HEK293 (cell line): ENCODE measurements at regions not wholly inside any gene's neighbourhood (a gene's known extent, or its start where the extent isn't known, plus 50 kb on each side); places are given as distances from the start of the nearest gene placed in this dataset.

Experiments
- CTCF ChIA-PET: fragments of 350-600 bp; formaldehyde crosslinking; extraction: SDS; loops from one replicate; lab custom pipeline; 2021; ENCODE audit warnings: antibody characterized with exemption; lab: Yijun Ruan, JAX
- POLR2A ChIA-PET: fragments of 300-600 bp; formaldehyde crosslinking; extraction: SDS; loops from one replicate; lab custom pipeline; 2020; ENCODE audit warnings: antibody characterized with exemption, inconsistent platforms; lab: Yijun Ruan, JAX
- H3K27ac ChIP-seq: fragments of 200-500 bp; sonication (Bioruptor generic); 2 replicates; pipeline ENCODE4 v1.5.1; 2014; ENCODE audit warnings: low read depth, low read length, control low read depth, inconsistent platforms; ENCODE audit errors: extremely low read depth
- H3K36me3 ChIP-seq, 2 experiments: fragments of 200-500 bp in 1 of 2; sonication (Bioruptor generic) in 1 of 2; 1 replicate in 1 of 2; 2 replicates in 1 of 2; pipeline ENCODE4 v1.5.1; 2014 to 2017; ENCODE audit warnings: inconsistent platforms in 2 of 2, low read length in 2 of 2; ENCODE audit not compliant: control insufficient read depth in 2 of 2, insufficient read depth in 1 of 2
- H3K4me1 ChIP-seq: fragments of 200-500 bp; sonication (Bioruptor generic); 2 replicates; pipeline ENCODE4 v1.5.1; 2014; ENCODE audit warnings: mild to moderate bottlenecking, low read length, inconsistent platforms; ENCODE audit not compliant: control insufficient read depth, insufficient read depth
- H3K4me3 ChIP-seq: 2 replicates; pipeline ENCODE4 v1.5.1; 2011; ENCODE audit warnings: low read depth, mild to moderate bottlenecking, control low read depth, low read length, moderate library complexity
- H3K9me3 ChIP-seq: fragments of 200-500 bp; sonication (Bioruptor generic); 2 replicates; pipeline ENCODE4 v1.5.1; 2014; ENCODE audit warnings: low read depth, low read length, inconsistent platforms; ENCODE audit not compliant: control insufficient read depth, insufficient read depth
- HOXC10 ChIP-seq: sonication (generic); formaldehyde crosslinking; IDR thresholded peaks from 2 replicates; pipeline ENCODE4 v1.8.1; 2023; ENCODE audit warnings: mild to moderate bottlenecking, missing genetic modification reagents
- IKZF3 ChIP-seq: fragments of 450-650 bp; IDR thresholded peaks from 2 replicates; pipeline ENCODE4 v1.5.0; 2018; ENCODE audit warnings: missing biosample characterization, mild to moderate bottlenecking, missing genetic modification characterization, moderate library complexity
- KLF10 ChIP-seq: fragments of 450-650 bp; IDR thresholded peaks from 2 replicates; pipeline ENCODE4 v1.5.1; 2018; ENCODE audit warnings: missing biosample characterization, mild to moderate bottlenecking, missing genetic modification characterization
- KLF16 ChIP-seq: fragments of 450-650 bp; formaldehyde crosslinking; IDR thresholded peaks from 2 replicates; pipeline ENCODE4 v1.5.1; 2017; ENCODE audit warnings: missing biosample characterization, missing genetic modification characterization
- KLF9 ChIP-seq: fragments of 450-650 bp; formaldehyde crosslinking; IDR thresholded peaks from 2 replicates; pipeline ENCODE4 v1.5.1; 2016; ENCODE audit warnings: missing biosample characterization, missing genetic modification characterization, low read depth
- MEIS1 ChIP-seq: sonication (generic); formaldehyde crosslinking; IDR thresholded peaks from 2 replicates; pipeline ENCODE4 v1.8.1; 2022; ENCODE audit warnings: missing genetic modification reagents, mild to moderate bottlenecking, borderline replicate concordance
- SP2 ChIP-seq: fragments of 450-650 bp; formaldehyde crosslinking; IDR thresholded peaks from 2 replicates; pipeline ENCODE4 v1.5.1; 2016; ENCODE audit warnings: missing biosample characterization, missing genetic modification characterization
- YY2 ChIP-seq: fragments of 450-650 bp; formaldehyde crosslinking; IDR thresholded peaks from 2 replicates; pipeline ENCODE4 v1.5.1; 2016; ENCODE audit warnings: missing biosample characterization, missing genetic modification characterization
- ZFP41 ChIP-seq: fragments of 450-650 bp; formaldehyde crosslinking; IDR thresholded peaks from 2 replicates; pipeline ENCODE4 v1.5.1; 2016; ENCODE audit warnings: missing biosample characterization, missing genetic modification characterization, borderline replicate concordance
- ZNF174 ChIP-seq: fragments of 450-650 bp; formaldehyde crosslinking; IDR thresholded peaks from 2 replicates; pipeline ENCODE4 v1.5.0; 2017; ENCODE audit warnings: missing biosample characterization, mild to moderate bottlenecking, missing genetic modification characterization
- ZNF223 ChIP-seq: fragments of 450-650 bp; formaldehyde crosslinking; IDR thresholded peaks from 2 replicates; pipeline ENCODE4 v1.5.1; 2016; ENCODE audit warnings: missing biosample characterization, missing genetic modification characterization
- ZNF416 ChIP-seq: fragments of 450-650 bp; formaldehyde crosslinking; IDR thresholded peaks from 2 replicates; pipeline ENCODE4 v1.5.1; 2016; ENCODE audit warnings: missing biosample characterization, missing genetic modification characterization
- ZNF561 ChIP-seq: fragments of 450-650 bp; IDR thresholded peaks from 2 replicates; pipeline ENCODE4 v1.5.1; 2018; ENCODE audit warnings: missing biosample characterization, missing genetic modification characterization, borderline replicate concordance
- ZNF585B ChIP-seq: fragments of 450-650 bp; formaldehyde crosslinking; IDR thresholded peaks from 2 replicates; pipeline ENCODE4 v1.5.1; 2016; ENCODE audit warnings: missing biosample characterization, missing genetic modification characterization
- ZNF600 ChIP-seq: fragments of 450-650 bp; formaldehyde crosslinking; IDR thresholded peaks from 2 replicates; pipeline ENCODE4 v1.5.1; 2016; ENCODE audit warnings: missing biosample characterization, missing genetic modification characterization
- ZNF658 ChIP-seq: fragments of 450-650 bp; formaldehyde crosslinking; IDR thresholded peaks from 2 replicates; pipeline ENCODE4; 2016; ENCODE audit warnings: missing biosample characterization, missing genetic modification characterization
- ZNF664 ChIP-seq: fragments of 450-650 bp; formaldehyde crosslinking; IDR thresholded peaks from 2 replicates; pipeline ENCODE4 v1.5.1; 2016; ENCODE audit warnings: missing biosample characterization, missing genetic modification characterization
- ZNF707 ChIP-seq: fragments of 450-650 bp; formaldehyde crosslinking; IDR thresholded peaks from 2 replicates; pipeline ENCODE4 v1.5.1; 2016; ENCODE audit warnings: missing biosample characterization, missing genetic modification characterization
- ZNF837 ChIP-seq: fragments of 450-650 bp; formaldehyde crosslinking; IDR thresholded peaks from 2 replicates; pipeline ENCODE4 v1.5.1; 2016; ENCODE audit warnings: missing biosample characterization, missing genetic modification characterization
- TF ChIP-seq, protein P1 (sequence below): fragments of 450-650 bp; formaldehyde crosslinking; IDR thresholded peaks from 2 replicates; pipeline ENCODE4 v1.5.1; 2016; ENCODE audit warnings: missing biosample characterization, missing genetic modification characterization
- TF ChIP-seq, protein P2 (sequence below): fragments of 450-650 bp; formaldehyde crosslinking; IDR thresholded peaks from 2 replicates; pipeline ENCODE4 v1.5.1; 2016; ENCODE audit warnings: missing biosample characterization, missing genetic modification characterization
- TF ChIP-seq, protein P3 (sequence below): fragments of 450-650 bp; formaldehyde crosslinking; IDR thresholded peaks from 2 replicates; pipeline ENCODE4 v1.5.1; 2017; ENCODE audit warnings: missing biosample characterization, missing genetic modification characterization
- TF ChIP-seq, protein P4 (sequence below): fragments of 450-650 bp; formaldehyde crosslinking; IDR thresholded peaks from 2 replicates; pipeline ENCODE4 v1.5.1; 2016; ENCODE audit warnings: missing biosample characterization, missing genetic modification characterization, low read depth
- TF ChIP-seq, protein P5 (sequence below): fragments of 450-650 bp; formaldehyde crosslinking; IDR thresholded peaks from 2 replicates; pipeline ENCODE4 v1.5.1; 2017; ENCODE audit warnings: missing biosample characterization, missing genetic modification characterization
- TF ChIP-seq, protein P6 (sequence below): fragments of 450-650 bp; formaldehyde crosslinking; IDR thresholded peaks from 2 replicates; pipeline ENCODE4 v1.5.0; 2017; ENCODE audit warnings: missing biosample characterization, missing genetic modification characterization, borderline replicate concordance

DNA sequence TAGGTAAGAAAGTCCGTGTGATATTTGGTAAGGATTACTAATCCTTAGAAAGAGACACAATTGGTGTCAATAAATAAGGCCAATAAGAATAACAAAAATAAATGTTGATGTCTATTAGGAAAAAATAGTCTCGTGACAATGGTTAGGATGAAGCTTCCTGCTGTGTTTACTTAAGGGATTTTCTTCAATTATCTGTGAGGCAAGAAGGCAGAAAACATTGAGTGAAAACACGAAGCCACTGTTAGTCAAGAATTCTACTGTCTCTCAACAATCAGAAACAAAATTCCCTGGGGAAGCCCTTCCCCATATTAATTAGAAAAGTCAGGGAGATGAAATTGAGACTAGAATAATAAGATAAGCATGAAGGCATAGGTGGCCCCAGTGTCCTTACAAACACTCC lies 149.0 kb downstream of the SYK start (continued):
- no peak for TF ChIP-seq MEIS1

DNA sequence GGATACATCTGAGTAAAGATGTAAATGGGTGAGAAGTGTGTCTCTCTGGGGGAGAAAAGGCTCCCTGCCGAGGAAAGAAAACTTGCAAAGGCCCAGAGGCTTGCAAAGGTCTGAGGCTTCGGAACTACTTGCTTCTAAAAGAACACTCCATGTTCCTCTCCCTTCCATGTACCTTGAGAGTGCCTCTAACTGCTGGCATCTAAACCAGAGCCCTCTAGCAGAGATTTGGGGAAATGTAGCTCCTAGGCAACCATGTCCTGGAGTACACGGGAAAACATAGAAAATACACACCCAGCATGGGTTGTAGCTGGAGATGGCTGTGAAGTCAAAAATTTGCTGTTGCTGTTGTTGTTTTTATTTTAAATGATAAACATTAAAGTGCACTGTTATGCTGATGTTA lies 151.6 kb downstream of the SYK start:
- no peak overlapping the region for H3K4me3 ChIP-seq
- H3K27ac ChIP-seq, result no peak overlapping the region
- ChIA-PET CTCF (no interaction called here), POLR2A (no interaction called here)
- TF ChIP-seq, protein P1, sequence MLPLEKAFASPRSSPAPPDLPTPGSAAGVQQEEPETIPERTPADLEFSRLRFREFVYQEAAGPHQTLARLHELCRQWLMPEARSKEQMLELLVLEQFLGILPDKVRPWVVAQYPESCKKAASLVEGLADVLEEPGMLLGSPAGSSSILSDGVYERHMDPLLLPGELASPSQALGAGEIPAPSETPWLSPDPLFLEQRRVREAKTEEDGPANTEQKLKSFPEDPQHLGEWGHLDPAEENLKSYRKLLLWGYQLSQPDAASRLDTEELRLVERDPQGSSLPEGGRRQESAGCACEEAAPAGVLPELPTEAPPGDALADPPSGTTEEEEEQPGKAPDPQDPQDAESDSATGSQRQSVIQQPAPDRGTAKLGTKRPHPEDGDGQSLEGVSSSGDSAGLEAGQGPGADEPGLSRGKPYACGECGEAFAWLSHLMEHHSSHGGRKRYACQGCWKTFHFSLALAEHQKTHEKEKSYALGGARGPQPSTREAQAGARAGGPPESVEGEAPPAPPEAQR (tag by site-specific recombination), result no peak
- TF ChIP-seq KLF9 (tag by site-specific recombination) (no peak), ZNF658 (tag by site-specific recombination) (no peak), KLF16 (tag by site-specific recombination) (no peak), ZNF416 (tag by site-specific recombination) (no peak), ZNF585B (tag by site-specific recombination) (no peak), ZNF664 (tag by site-specific recombination) (no peak)
- TF ChIP-seq, protein P2, sequence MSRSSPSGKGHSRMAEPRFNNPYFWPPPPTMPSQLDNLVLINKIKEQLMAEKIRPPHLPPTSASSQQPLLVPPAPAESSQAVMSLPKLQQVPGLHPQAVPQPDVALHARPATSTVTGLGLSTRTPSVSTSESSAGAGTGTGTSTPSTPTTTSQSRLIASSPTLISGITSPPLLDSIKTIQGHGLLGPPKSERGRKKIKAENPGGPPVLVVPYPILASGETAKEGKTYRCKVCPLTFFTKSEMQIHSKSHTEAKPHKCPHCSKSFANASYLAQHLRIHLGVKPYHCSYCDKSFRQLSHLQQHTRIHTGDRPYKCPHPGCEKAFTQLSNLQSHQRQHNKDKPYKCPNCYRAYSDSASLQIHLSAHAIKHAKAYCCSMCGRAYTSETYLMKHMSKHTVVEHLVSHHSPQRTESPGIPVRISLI (tag by site-specific recombination), result no peak
- TF ChIP-seq, protein P3, sequence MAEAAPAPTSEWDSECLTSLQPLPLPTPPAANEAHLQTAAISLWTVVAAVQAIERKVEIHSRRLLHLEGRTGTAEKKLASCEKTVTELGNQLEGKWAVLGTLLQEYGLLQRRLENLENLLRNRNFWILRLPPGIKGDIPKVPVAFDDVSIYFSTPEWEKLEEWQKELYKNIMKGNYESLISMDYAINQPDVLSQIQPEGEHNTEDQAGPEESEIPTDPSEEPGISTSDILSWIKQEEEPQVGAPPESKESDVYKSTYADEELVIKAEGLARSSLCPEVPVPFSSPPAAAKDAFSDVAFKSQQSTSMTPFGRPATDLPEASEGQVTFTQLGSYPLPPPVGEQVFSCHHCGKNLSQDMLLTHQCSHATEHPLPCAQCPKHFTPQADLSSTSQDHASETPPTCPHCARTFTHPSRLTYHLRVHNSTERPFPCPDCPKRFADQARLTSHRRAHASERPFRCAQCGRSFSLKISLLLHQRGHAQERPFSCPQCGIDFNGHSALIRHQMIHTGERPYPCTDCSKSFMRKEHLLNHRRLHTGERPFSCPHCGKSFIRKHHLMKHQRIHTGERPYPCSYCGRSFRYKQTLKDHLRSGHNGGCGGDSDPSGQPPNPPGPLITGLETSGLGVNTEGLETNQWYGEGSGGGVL (tag by site-specific recombination), result no peak
- TF ChIP-seq, protein P4, sequence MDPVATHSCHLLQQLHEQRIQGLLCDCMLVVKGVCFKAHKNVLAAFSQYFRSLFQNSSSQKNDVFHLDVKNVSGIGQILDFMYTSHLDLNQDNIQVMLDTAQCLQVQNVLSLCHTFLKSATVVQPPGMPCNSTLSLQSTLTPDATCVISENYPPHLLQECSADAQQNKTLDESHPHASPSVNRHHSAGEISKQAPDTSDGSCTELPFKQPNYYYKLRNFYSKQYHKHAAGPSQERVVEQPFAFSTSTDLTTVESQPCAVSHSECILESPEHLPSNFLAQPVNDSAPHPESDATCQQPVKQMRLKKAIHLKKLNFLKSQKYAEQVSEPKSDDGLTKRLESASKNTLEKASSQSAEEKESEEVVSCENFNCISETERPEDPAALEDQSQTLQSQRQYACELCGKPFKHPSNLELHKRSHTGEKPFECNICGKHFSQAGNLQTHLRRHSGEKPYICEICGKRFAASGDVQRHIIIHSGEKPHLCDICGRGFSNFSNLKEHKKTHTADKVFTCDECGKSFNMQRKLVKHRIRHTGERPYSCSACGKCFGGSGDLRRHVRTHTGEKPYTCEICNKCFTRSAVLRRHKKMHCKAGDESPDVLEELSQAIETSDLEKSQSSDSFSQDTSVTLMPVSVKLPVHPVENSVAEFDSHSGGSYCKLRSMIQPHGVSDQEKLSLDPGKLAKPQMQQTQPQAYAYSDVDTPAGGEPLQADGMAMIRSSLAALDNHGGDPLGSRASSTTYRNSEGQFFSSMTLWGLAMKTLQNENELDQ, result no peak
- H3K9me3 ChIP-seq, result no peaks in the 10 kb centered on the region
- no peaks in the 10 kb centered on the region for H3K4me1 ChIP-seq
- no peaks in the 10 kb centered on the region for H3K36me3 ChIP-seq

DNA sequence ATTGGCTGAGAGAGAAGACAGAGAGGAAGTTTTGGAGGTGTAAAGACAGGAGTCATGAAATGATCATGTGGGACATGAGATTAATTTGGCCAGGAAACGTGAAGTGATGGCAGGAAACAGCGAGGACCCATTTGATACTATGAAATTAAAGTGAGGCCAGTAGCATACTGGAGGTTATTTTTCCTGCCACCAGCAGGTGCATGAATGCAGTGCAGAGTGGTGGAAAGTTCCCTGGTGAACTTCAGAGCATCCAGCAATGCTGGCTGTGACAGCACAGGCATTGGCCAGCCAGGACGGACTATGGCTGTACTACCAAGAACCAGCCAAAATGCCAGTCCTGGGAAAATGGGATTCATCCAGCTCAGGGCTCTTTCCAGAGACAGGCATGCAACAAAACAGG lies 152.2 kb downstream of the SYK start:
- Histone ChIP-seq H3K4me1 (no peaks in the 10 kb centered on the region), H3K36me3 (no peaks in the 10 kb centered on the region), H3K27ac (no peak overlapping the region), H3K4me3 (no peak overlapping the region), H3K9me3 (no peaks in the 10 kb centered on the region)
- ChIA-PET CTCF (no interaction called here), POLR2A (no interaction called here)
- TF ChIP-seq ZNF174 (tag by site-specific recombination) (no peak), ZNF223 (tag by site-specific recombination) (no peak), ZFP41 (no peak), KLF10 (tag by site-specific recombination) (no peak), SP2 (no peak), HOXC10 (CRISPR knock-in tag) (no peak), ZNF600 (tag by site-specific recombination) (no peak), YY2 (no peak), IKZF3 (tag by site-specific recombination) (no peak), ZNF837 (tag by site-specific recombination) (no peak), ZNF416 (tag by site-specific recombination) (no peak), ZNF561 (no peak), ZNF707 (tag by site-specific recombination) (no peak)
- TF ChIP-seq, protein P5, sequence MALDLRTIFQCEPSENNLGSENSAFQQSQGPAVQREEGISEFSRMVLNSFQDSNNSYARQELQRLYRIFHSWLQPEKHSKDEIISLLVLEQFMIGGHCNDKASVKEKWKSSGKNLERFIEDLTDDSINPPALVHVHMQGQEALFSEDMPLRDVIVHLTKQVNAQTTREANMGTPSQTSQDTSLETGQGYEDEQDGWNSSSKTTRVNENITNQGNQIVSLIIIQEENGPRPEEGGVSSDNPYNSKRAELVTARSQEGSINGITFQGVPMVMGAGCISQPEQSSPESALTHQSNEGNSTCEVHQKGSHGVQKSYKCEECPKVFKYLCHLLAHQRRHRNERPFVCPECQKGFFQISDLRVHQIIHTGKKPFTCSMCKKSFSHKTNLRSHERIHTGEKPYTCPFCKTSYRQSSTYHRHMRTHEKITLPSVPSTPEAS (tag by site-specific recombination), result no peak
- TF ChIP-seq, protein P6, sequence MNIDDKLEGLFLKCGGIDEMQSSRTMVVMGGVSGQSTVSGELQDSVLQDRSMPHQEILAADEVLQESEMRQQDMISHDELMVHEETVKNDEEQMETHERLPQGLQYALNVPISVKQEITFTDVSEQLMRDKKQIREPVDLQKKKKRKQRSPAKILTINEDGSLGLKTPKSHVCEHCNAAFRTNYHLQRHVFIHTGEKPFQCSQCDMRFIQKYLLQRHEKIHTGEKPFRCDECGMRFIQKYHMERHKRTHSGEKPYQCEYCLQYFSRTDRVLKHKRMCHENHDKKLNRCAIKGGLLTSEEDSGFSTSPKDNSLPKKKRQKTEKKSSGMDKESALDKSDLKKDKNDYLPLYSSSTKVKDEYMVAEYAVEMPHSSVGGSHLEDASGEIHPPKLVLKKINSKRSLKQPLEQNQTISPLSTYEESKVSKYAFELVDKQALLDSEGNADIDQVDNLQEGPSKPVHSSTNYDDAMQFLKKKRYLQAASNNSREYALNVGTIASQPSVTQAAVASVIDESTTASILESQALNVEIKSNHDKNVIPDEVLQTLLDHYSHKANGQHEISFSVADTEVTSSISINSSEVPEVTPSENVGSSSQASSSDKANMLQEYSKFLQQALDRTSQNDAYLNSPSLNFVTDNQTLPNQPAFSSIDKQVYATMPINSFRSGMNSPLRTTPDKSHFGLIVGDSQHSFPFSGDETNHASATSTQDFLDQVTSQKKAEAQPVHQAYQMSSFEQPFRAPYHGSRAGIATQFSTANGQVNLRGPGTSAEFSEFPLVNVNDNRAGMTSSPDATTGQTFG (tag by site-specific recombination), result no peak
